ENCODE measurements at regions not wholly inside any gene's neighbourhood (a gene's known extent, or its start where the extent isn't known, plus 50 kb on each side); places are given as distances from the start of the nearest gene placed in this dataset.

GRCh38 chr3:30141927-30142326 is 464.5 kb upstream of the TGFBR2 start:
- no peak for TF ChIP-seq CTCF (IDR thresholded peaks at IDR 0.05)
- no peak for TF ChIP-seq IRF1 (CRISPR knock-in tag; IDR thresholded peaks at IDR 0.05)
- TF ChIP-seq STAT6 (CRISPR knock-in tag; conservative IDR thresholded peaks at IDR 0.05; ENCODE audit: low read depth) = no peak
- TF ChIP-seq FOXK1 (CRISPR knock-in tag; IDR thresholded peaks at IDR 0.05) = no peak
- TF ChIP-seq FOXJ3 (CRISPR knock-in tag; IDR thresholded peaks at IDR 0.05; ENCODE audit: borderline replicate concordance) = no peak
- TF ChIP-seq HMGXB4 (CRISPR knock-in tag; IDR thresholded peaks at IDR 0.05) = no peak
- no peak for TF ChIP-seq ZNF396 (CRISPR knock-in tag; IDR thresholded peaks at IDR 0.05; ENCODE audit: borderline replicate concordance)
- no peak for TF ChIP-seq SP1 (CRISPR knock-in tag; conservative IDR thresholded peaks at IDR 0.05)
- TF ChIP-seq ZNF232 (CRISPR knock-in tag; IDR thresholded peaks at IDR 0.05) = no peak
- TF ChIP-seq CREM (CRISPR knock-in tag; IDR thresholded peaks at IDR 0.05) = no peak
- TF ChIP-seq ZNF416 (CRISPR knock-in tag; IDR thresholded peaks at IDR 0.05) = no peak
